Spleen (tissue), 11 donors: ENCODE measurements at regions not wholly inside any gene's neighbourhood (a gene's known extent, or its start where the extent isn't known, plus 50 kb on each side); places are given as distances from the start of the nearest gene placed in this dataset.

Source experiments
- DNase-seq: peaks from one replicate; pipeline ENCODE4 v3.0.0-alpha.2; 2020
- H3K27ac ChIP-seq, 8 donors: fragments of 200-600 bp; sonication (generic) in 7 of 8; 1 replicate in 4 of 8; 2 replicates in 4 of 8; pipeline versions ENCODE4 v1.5.0 to v1.8.0; 2016 to 2021; ENCODE audit warnings: inconsistent platforms in 4 of 8, mild to moderate bottlenecking in 4 of 8, moderate library complexity in 1 of 8
- H3K27me3 ChIP-seq, 7 donors: fragments of 200-600 bp; sonication (generic) in 6 of 7; replicated peaks in 1 of 7; 1 replicate in 4 of 7; 2 replicates in 3 of 7; pipeline versions ENCODE4 v1.5.0 to v1.8.0; 2016 to 2021; ENCODE audit warnings: inconsistent platforms in 3 of 7, mild to moderate bottlenecking in 1 of 7
- H3K36me3 ChIP-seq, 6 donors: fragments of 200-600 bp; sonication (generic) in 5 of 6; 1 replicate in 4 of 6; 2 replicates in 2 of 6; pipeline versions ENCODE4 v1.5.0 to v1.8.0; 2016 to 2021; ENCODE audit warnings: inconsistent platforms in 2 of 6
- H3K4me1 ChIP-seq, 6 donors: fragments of 200-600 bp; sonication (generic) in 5 of 6; 1 replicate in 3 of 6; 2 replicates in 3 of 6; pipeline versions ENCODE4 v1.5.0 to v1.8.0; 2016 to 2021; ENCODE audit warnings: inconsistent platforms in 3 of 6
- H3K4me3 ChIP-seq, 8 donors: fragments of 200-600 bp; sonication (generic) in 7 of 8; 1 replicate in 4 of 8; 2 replicates in 4 of 8; pipeline versions ENCODE4 v1.5.0 to v1.8.0; 2016 to 2021; ENCODE audit warnings: inconsistent platforms in 4 of 8, mild to moderate bottlenecking in 4 of 8, moderate library complexity in 2 of 8
- H3K9me3 ChIP-seq, 8 donors: fragments of 200-600 bp; sonication (generic) in 7 of 8; 1 replicate in 4 of 8; 2 replicates in 4 of 8; pipeline versions ENCODE4 v1.5.0 to v1.8.0; 2016 to 2021; ENCODE audit warnings: inconsistent platforms in 4 of 8
- CTCF ChIP-seq, 11 experiments: fragments of 200-600 bp in 7 of 11; fragments of 450-650 bp in 4 of 11; sonication (generic) in 4 of 11; IDR thresholded peaks in 8 of 11; conservative IDR thresholded peaks in 3 of 11; 1 replicate in 7 of 11; 2 replicates in 4 of 11; pipeline versions ENCODE4 v1.4.0 to v1.8.0; 2016 to 2021; ENCODE audit warnings: antibody characterized with exemption in 11 of 11, inconsistent platforms in 4 of 11, mild to moderate bottlenecking in 1 of 11
- POLR2A ChIP-seq, 3 donors: fragments of 450-650 bp; IDR thresholded peaks; one replicate each; pipeline ENCODE4 v1.5.1; 2017; ENCODE audit warnings: antibody characterized with exemption in 3 of 3, mild to moderate bottlenecking in 1 of 3
- POLR2AphosphoS5 ChIP-seq, 3 donors: sonication (generic); formaldehyde crosslinking; IDR thresholded peaks; one replicate each; pipeline ENCODE4 v1.5.1; 2017; ENCODE audit warnings: antibody characterized with exemption in 3 of 3
- WGBS, 5 donors: extraction: QIAGEN DNeasy Blood & Tissue Kit in 3 of 5; methylation state at CpG; one replicate each; pipeline versions ENCODE4 v1.1.5 to v1.1.7; 2013 to 2018; 5-methylcytosine and 5-hydroxymethylcytosine counted together
- intact Hi-C: fragments of 100-400 bp; cut with DNase I; formaldehyde crosslinking; loops from one replicate; pipeline ENCODE4 v1.15.0; 2023; ENCODE audit warnings: low total_unique reads
- donor health status: healthy with polysubstance abuse.
- donor health status: DM: no; HTN: no; CAD: no; lungs with moderate emphysema.
- donor health status: DM: no; HTN: no; CAD: no.
- donor health status: Bipolar disorder and iron deficiency.
- donor health status: healthy.
- donor health status: DM: no; HTN: no; CAD: no.
- donor health status: DM: yes; HTN: yes; CAD: no.

DNA sequence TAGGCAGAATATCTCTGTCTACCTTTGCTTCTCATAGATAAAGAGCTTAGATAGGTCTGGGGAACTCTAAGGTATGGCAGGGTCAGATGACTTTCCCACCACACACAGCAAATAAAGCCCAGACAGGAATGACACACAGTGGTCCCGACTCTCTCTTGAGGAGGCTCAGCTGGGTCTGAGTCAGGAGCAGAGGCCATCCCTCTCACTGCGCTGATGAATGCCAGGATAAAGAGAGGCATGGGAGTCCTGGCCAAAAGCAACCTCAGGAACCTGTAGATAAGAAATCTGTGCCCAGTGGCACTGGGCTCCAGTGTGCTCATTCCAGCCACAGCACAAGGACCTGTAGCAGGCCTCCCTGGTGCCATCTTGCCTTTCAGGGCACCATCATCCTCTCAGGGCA, 129.4 kb upstream of the PARP11 start:
- 80 to 96% (median 86%) methylated on average over 2 of the region's 2 CpGs for WGBS, 5 donors
- Histone ChIP-seq H3K4me3 (no peak overlapping the region), H3K36me3 (no peaks in the 10 kb centered on the region), H3K27ac (no peak overlapping the region), H3K27me3 (peaks cover 0 to 4% (median 0%) of the 10 kb centered on the region in 7 donors), H3K4me1 (no peaks in the 10 kb centered on the region), H3K9me3 (peaks cover 0 to 6% (median 0%) of the 10 kb centered on the region in 8 donors)
- intact Hi-C loops, result no loop called here
- DNase-seq, result no peak
- TF ChIP-seq POLR2A (IDR thresholded peaks at IDR 0.05), result no peak
- TF ChIP-seq POLR2AphosphoS5 (IDR thresholded peaks at IDR 0.05), result no peak
- no peak for TF ChIP-seq CTCF (IDR thresholded peaks at IDR 0.05 in 8 of 11, conservative IDR thresholded peaks at IDR 0.05 in 3 of 11)

GRCh38 chr12:4001841-4002240, 128.6 kb upstream of the PARP11 start:
- Histone ChIP-seq H3K27me3 (peaks cover 0 to 4% (median 0%) of the 10 kb centered on the region in 7 donors), H3K27ac (no peak overlapping the region), H3K4me3 (no peak overlapping the region), H3K9me3 (peaks cover 0 to 6% (median 0%) of the 10 kb centered on the region in 8 donors), H3K36me3 (no peaks in the 10 kb centered on the region), H3K4me1 (no peaks in the 10 kb centered on the region)
- TF ChIP-seq CTCF (IDR thresholded peaks at IDR 0.05 in 8 of 11, conservative IDR thresholded peaks at IDR 0.05 in 3 of 11) (no peak), POLR2A (IDR thresholded peaks at IDR 0.05) (no peak), POLR2AphosphoS5 (IDR thresholded peaks at IDR 0.05) (no peak)
- intact Hi-C loops, result no loop called here
- WGBS, 5 donors, result 73 to 87% (median 84%) methylated on average over 3 of the region's 3 CpGs
- no peak for DNase-seq

DNA sequence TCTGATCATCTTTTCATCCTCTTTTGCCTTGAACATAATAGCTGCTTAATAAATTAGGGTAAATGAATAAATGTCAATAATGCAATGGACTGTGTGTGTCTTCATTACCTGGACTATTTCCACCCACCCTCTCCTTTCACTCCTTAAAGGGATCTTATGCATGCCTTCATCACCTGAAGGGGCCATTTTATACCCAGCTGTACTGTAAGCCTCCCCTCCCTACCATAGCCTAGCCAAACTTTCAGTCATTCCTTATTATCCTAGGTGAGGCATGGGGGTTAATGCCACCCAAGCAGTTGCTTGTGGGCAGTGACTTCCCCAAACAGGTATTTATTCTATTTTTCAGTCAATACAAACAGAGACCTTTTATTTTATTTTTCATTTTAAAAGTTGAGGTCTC, 127.8 kb upstream of the PARP11 start:
- peaks cover 0 to 4% (median 0%) of the 10 kb centered on the region in 7 donors for H3K27me3 ChIP-seq
- no peaks in the 10 kb centered on the region for H3K4me1 ChIP-seq
- TF ChIP-seq POLR2AphosphoS5 (IDR thresholded peaks at IDR 0.05) (no peak), POLR2A (IDR thresholded peaks at IDR 0.05) (no peak), CTCF (IDR thresholded peaks at IDR 0.05 in 8 of 11, conservative IDR thresholded peaks at IDR 0.05 in 3 of 11) (no peak)
- peaks cover 0 to 6% (median 0%) of the 10 kb centered on the region in 8 donors for H3K9me3 ChIP-seq
- intact Hi-C loops, result no loop called here
- no peaks in the 10 kb centered on the region for H3K36me3 ChIP-seq
- no peak for DNase-seq
- H3K27ac ChIP-seq, result no peak overlapping the region
- H3K4me3 ChIP-seq, result no peak overlapping the region

GRCh38 chr12:3999904-4000303, 126.7 kb upstream of the PARP11 start:
- DNase-seq, result no peak
- Histone ChIP-seq H3K27ac (no peak overlapping the region), H3K36me3 (no peaks in the 10 kb centered on the region), H3K9me3 (peaks cover 0 to 6% (median 0%) of the 10 kb centered on the region in 8 donors), H3K4me3 (no peak overlapping the region), H3K27me3 (peaks cover 0 to 4% (median 0%) of the 10 kb centered on the region in 7 donors), H3K4me1 (no peaks in the 10 kb centered on the region)
- no peak for TF ChIP-seq CTCF (IDR thresholded peaks at IDR 0.05 in 8 of 11, conservative IDR thresholded peaks at IDR 0.05 in 3 of 11)
- TF ChIP-seq POLR2AphosphoS5 (IDR thresholded peaks at IDR 0.05), result no peak
- no peak for TF ChIP-seq POLR2A (IDR thresholded peaks at IDR 0.05)
- intact Hi-C loops, result no loop called here
- WGBS, 5 donors, result 87 to 93% (median 89%) methylated on average over 8 of the region's 8 CpGs
